Activated naive CD4-positive, alpha-beta T cell treated with anti-CD3 and anti-CD28 coated beads, Interleukin-2, amount 50 U/mL, for 72 hours (primary cell): ENCODE measurements at regions not wholly inside any gene's neighbourhood (a gene's known extent, or its start where the extent isn't known, plus 50 kb on each side); places are given as distances from the start of the nearest gene placed in this dataset.
A peak's percentile ranks its signal among the peaks of the same experiment; 100 is the strongest.

ENCODE experiments used
- ATAC-seq, 2 donors: fragments of 150-1000 bp; cut with Tn5 transposase; 2 replicates each; pipeline ENCODE4 v1.10.0; 2021; ENCODE audit warnings: mild to moderate bottlenecking in 2 of 2, moderate library complexity in 2 of 2
- DNase-seq, 2 donors: peaks; one replicate each; pipeline ENCODE4 v3.0.0; 2021 to 2022; ENCODE audit warnings: low spot score in 2 of 2
- H3K27ac Mint-ChIP-seq, 2 donors: one replicate each; pipeline ENCODE4 v1.8.0; 2022; ENCODE audit warnings: mild to moderate bottlenecking in 2 of 2, mixed read lengths in 2 of 2
- H3K36me3 Mint-ChIP-seq, 2 donors: one replicate each; pipeline ENCODE4 v1.8.0; 2022; ENCODE audit warnings: mixed read lengths in 2 of 2
- H3K9me3 Mint-ChIP-seq, 2 donors: one replicate each; pipeline ENCODE4 v1.8.0; 2022; ENCODE audit warnings: mixed read lengths in 2 of 2

GRCh38 chr20:53833333-53834061, 236.9 kb downstream of the BCAS1 start:
- Mint-ChIP-seq H3K36me3 (peaks cover 13 to 24% of the 10 kb centered on the region in 2 donors), H3K27ac (no peak overlapping the region), H3K9me3 (peaks cover 0 to 14% of the 10 kb centered on the region in 2 donors)
- DNase-seq (no peak), ATAC-seq (no peak)

DNA sequence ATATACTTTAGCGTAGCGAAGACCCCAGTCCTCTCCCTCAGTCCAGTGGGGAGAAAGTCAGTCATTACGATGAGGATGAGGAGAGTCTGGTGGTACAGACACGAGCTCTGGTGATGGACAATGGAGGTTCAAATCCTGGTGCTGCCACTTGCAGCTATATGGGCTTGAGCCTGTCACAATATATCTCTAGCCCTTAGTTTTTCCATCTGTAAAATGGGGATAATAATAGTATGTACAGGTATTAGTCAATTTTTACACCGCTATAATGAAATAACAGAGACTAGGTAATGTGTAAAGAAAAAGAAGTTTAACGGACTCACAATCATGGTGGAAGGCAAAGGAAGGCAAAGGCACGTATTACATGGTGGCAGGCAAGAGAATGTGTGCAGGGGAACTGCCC, 237.9 kb downstream of the BCAS1 start:
- DNase-seq (no peak), ATAC-seq (no peak)
- H3K9me3 Mint-ChIP-seq: peaks cover 0 to 10% of the 10 kb centered on the region in 2 donors
- H3K36me3 Mint-ChIP-seq: peaks cover 13 to 24% of the 10 kb centered on the region in 2 donors
- H3K27ac Mint-ChIP-seq: no peak overlapping the region

DNA sequence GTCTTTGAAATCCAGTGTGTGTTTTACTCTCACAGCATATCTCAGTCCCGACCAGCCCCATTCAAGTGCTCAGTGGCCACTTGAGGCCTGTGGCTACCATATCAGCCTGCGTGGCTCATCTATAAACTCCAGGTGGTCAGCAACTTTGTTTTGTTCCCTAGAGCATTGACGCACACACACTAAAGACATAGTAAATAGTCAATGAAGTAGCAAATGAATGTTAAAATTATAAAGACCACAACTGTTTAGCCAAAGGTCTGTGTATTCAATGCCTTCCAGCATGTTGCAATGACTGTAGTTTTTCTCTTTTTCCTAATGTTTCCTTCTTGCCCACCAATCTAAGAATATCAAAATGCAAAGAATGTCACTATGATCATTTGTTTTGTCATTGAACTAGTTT, 238.2 kb upstream of the ZNF217 start:
- no peak overlapping the region for H3K27ac Mint-ChIP-seq
- peaks cover 0 to 10% of the 10 kb centered on the region in 2 donors for H3K9me3 Mint-ChIP-seq
- peaks cover 13 to 24% of the 10 kb centered on the region in 2 donors for H3K36me3 Mint-ChIP-seq
- ATAC-seq: no peak
- DNase-seq: no peak

GRCh38 chr20:53831228-53831627, 237.6 kb upstream of the ZNF217 start:
- Mint-ChIP-seq H3K27ac (no peak overlapping the region), H3K9me3 (peaks cover 0 to 10% of the 10 kb centered on the region in 2 donors), H3K36me3 (peaks cover 13 to 24% of the 10 kb centered on the region in 2 donors)
- DNase-seq: no peak
- no peak for ATAC-seq

- Mint-ChIP-seq H3K9me3 (peaks cover 0 to 6% of the 10 kb centered on the region in 2 donors), H3K36me3 (peaks cover 7 to 18% of the 10 kb centered on the region in 2 donors), H3K27ac (peak overlapping the region; percentile 89 to 95)
- peak in 1 of 2 donors; percentile 18 for ATAC-seq
- DNase-seq: no peak
Measured at GRCh38 chr20:53829724-53830521, 236.3 kb upstream of the ZNF217 start.

DNA sequence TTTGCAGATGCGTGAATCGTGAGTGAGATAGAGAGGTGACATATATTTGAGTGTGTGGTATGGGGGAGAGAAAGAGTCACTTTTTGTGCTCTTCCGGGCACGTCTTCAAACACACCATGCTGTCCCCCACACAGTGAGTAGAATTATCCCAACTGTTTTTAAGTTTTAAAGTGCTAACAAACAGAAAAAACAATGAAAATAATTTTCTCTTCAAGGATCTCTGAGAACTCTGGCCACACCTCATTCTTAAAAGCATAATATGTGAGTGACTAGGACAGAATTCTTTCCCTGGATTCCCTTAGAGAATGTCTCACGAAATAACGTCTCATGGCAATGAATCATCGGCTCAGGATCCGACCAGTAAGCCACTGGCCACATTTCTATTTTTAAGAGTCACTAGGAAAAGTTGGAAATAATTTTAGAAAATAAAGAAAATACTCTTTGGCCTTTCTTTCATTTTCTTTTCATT, 235.7 kb upstream of the ZNF217 start:
- peaks cover 7 to 18% of the 10 kb centered on the region in 2 donors for H3K36me3 Mint-ChIP-seq

DNA sequence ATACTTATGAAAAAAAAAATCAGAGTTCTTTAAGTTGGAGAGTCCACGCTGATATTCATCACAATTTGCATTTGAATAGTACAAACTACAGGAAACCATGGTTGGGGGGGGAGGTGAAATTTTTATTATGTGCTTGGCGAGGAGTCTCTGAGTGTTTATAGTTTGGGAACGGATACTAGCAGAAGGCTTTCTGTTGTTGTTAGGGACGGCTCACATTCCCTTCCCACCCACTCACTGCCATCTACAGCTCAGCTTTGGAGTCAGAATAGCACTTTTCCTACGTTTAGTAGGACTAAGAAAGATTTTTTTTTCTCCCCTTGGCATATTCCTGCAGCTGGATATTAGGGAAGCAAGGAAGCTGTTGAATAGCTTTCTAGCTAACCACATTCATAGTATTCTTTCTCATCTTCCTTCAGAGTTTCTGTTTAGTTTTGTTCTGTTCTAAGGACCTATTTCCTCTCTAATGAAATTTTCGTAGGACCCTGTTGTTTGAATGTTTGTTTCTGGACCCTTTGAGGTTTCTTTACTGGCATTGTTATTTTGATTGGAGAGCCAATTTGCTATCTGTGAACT, 235.1 kb upstream of the ZNF217 start:
- Mint-ChIP-seq H3K36me3 (peaks cover 7 to 16% of the 10 kb centered on the region in 2 donors), H3K9me3 (peaks cover 0 to 6% of the 10 kb centered on the region in 2 donors), H3K27ac (peak overlapping the region; percentile 89 to 95)
- peak; percentile 9 to 13 for ATAC-seq
- no peak for DNase-seq

More for the DNA sequence above, 235.7 kb upstream of the ZNF217 start:
- ATAC-seq (peak; percentile 92 to 95), DNase-seq (no peak)
- Mint-ChIP-seq H3K9me3 (peaks cover 0 to 6% of the 10 kb centered on the region in 2 donors), H3K27ac (peak overlapping the region; percentile 89 to 95)

DNA sequence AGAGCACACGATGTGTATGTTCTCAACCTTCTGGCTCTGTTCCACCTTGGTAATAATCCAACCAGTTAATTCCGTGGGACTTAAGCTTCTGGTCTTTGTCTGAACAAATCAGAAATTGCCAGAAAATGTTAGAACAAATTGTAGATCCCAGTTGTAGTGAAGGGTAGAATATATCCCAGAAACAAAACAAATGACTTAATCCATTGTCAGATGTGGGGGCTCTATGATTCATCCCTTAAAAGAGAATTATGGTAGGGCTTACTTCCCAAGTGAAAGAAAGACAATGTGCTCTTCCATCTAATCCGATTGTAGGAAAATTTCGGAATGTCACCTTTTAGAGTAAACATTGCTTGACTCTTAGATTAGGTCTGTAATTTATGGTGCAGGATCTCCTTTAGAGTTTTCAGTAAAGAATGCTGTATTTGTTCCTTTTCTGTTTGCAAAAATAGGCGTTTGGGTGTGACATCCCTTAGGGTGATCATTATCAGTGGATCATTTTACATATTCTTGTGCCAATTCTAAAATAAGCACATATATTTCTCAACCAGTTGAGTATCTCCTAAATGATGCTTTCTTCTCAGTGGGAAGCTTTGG, 234.5 kb upstream of the ZNF217 start:
- peaks cover 0 to 6% of the 10 kb centered on the region in 2 donors for H3K9me3 Mint-ChIP-seq
- DNase-seq (no peak), ATAC-seq (no peak)
- H3K27ac Mint-ChIP-seq: peak overlapping the region; percentile 89 to 95
- H3K36me3 Mint-ChIP-seq: peaks cover 7 to 11% of the 10 kb centered on the region in 2 donors

- Mint-ChIP-seq H3K9me3 (peaks cover 0 to 4% of the 10 kb centered on the region in 2 donors), H3K27ac (no peak overlapping the region), H3K36me3 (peaks cover 5 to 6% of the 10 kb centered on the region in 2 donors)
- DNase-seq: no peak
- ATAC-seq: no peak
Measured at GRCh38 chr20:53827292-53828087, 233.9 kb upstream of the ZNF217 start.

- Mint-ChIP-seq H3K27ac (no peak overlapping the region), H3K9me3 (no peaks in the 10 kb centered on the region), H3K36me3 (no peaks in the 10 kb centered on the region)
- no peak for DNase-seq
- ATAC-seq: no peak
Measured at GRCh38 chr20:53826597-53827291, 233.1 kb upstream of the ZNF217 start.

- Mint-ChIP-seq H3K27ac (no peak overlapping the region), H3K36me3 (no peaks in the 10 kb centered on the region), H3K9me3 (no peaks in the 10 kb centered on the region)
- ATAC-seq (no peak), DNase-seq (no peak)
Measured at GRCh38 chr20:53826090-53826489, 232.5 kb upstream of the ZNF217 start.

GRCh38 chr20:53825282-53825681, 231.6 kb upstream of the ZNF217 start:
- ATAC-seq (no peak), DNase-seq (no peak)
- no peak overlapping the region for H3K27ac Mint-ChIP-seq
- H3K36me3 Mint-ChIP-seq: no peaks in the 10 kb centered on the region
- no peaks in the 10 kb centered on the region for H3K9me3 Mint-ChIP-seq

- no peak for ATAC-seq
- Mint-ChIP-seq H3K36me3 (no peaks in the 10 kb centered on the region), H3K9me3 (no peaks in the 10 kb centered on the region), H3K27ac (no peak overlapping the region)
- no peak for DNase-seq
Measured at GRCh38 chr20:53824779-53825178, 231.1 kb upstream of the ZNF217 start.

GRCh38 chr20:53823121-53823764, 229.6 kb upstream of the ZNF217 start:
- DNase-seq (no peak), ATAC-seq (no peak)
- H3K9me3 Mint-ChIP-seq: peaks cover 0 to 10% of the 10 kb centered on the region in 2 donors

DNA sequence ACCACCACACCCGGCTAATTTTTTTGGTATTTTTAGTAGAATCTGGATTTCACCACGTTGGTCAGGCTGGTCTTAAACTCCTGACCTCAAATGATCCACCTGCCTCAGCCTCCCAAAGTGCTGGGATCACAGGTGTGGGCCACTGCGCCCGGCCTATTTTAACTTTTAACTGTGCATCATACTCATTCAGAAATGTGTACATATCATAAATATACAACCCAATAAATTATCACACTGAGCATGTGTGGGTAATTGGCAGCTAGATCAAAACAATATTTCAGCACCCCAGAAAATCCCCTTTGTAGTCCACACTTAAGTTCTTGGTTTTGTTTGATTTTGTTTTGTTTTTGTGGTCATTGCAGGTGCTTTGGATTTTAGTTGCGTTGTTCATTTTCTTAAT, 228.9 kb upstream of the ZNF217 start:
- H3K36me3 Mint-ChIP-seq: peaks cover 0 to 10% of the 10 kb centered on the region in 2 donors
- ATAC-seq: no peak
- H3K9me3 Mint-ChIP-seq: peaks cover 0 to 10% of the 10 kb centered on the region in 2 donors
- no peak for DNase-seq
- H3K27ac Mint-ChIP-seq: peak overlapping the region in 1 of 2 donors; percentile 57

More at GRCh38 chr20:53823121-53823764, 229.6 kb upstream of the ZNF217 start:
- peak overlapping the region in 1 of 2 donors; percentile 57 for H3K27ac Mint-ChIP-seq
- peaks cover 0 to 10% of the 10 kb centered on the region in 2 donors for H3K36me3 Mint-ChIP-seq
